NCI-H2171 (cell line): ENCODE measurements at regions not wholly inside any gene's neighbourhood (a gene's known extent, or its start where the extent isn't known, plus 50 kb on each side); places are given as distances from the start of the nearest gene placed in this dataset.
"Not testable (repeated sequence)": the region's sequence is repeated elsewhere in the genome, so short reads cannot be mapped to it uniquely, and the experiment has no call there.

Source experiments
- DNase-seq: peaks from one replicate; lab custom pipeline; 2025; lab: John Stamatoyannopoulos, UW

GRCh38 chr1:53399370-53400133 lies 59.6 kb upstream of the DMRTB1 start:
- not testable (repeated sequence) for DNase-seq

- DNase-seq: no peak
Observed at GRCh38 chr1:53400761-53401674, 58.2 kb upstream of the DMRTB1 start.

- no peak for DNase-seq
Observed at GRCh38 chr1:53401813-53402745, 57.1 kb upstream of the DMRTB1 start.

- no peak for DNase-seq
Observed at GRCh38 chr1:53402891-53403655, 56.1 kb upstream of the DMRTB1 start.

GRCh38 chr1:53405737-53406136 lies 53.5 kb upstream of the DMRTB1 start:
- no peak for DNase-seq

GRCh38 chr1:53406551-53407235 lies 52.5 kb upstream of the DMRTB1 start:
- DNase-seq: no peak

- no peak for DNase-seq
Observed at GRCh38 chr1:53408013-53408754, 51.0 kb upstream of the DMRTB1 start.

- DNase-seq: no peak
Observed at GRCh38 chr1:53408755-53409129, 50.5 kb upstream of the DMRTB1 start.

GRCh38 chr1:53409233-53409632 lies 50.0 kb upstream of the DMRTB1 start:
- no peak for DNase-seq
